ENCODE measurements at regions not wholly inside any gene's neighbourhood (a gene's known extent, or its start where the extent isn't known, plus 50 kb on each side); places are given as distances from the start of the nearest gene placed in this dataset.

DNA sequence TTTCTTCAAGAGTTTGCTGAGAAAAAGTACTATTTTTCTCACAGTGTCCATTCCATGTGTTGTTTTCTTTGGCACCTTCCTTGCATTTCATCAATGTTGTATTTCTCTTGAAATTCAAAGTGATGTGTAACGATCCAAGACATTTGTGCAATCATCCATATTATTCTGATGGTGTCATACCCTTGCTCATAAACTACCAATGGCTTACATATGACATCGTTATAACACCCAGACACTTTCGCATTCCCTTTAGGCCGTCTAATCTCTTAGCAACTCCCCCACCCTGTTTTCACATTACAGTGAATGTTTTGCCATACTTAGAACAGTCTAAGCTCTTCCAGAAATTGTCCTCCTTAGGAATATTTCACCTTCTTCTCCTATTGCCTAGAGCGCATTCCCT lies 1779.0 kb downstream of the PCDH7 start:
- DNase-seq: no peak
- TF ChIP-seq CTCF (IDR thresholded peaks at IDR 0.05) (no peak), POLR2A (IDR thresholded peaks at IDR 0.05) (no peak)
- Histone ChIP-seq H3K9me3 (no peaks in the 10 kb centered on the region), H3K27me3 (no peaks in the 10 kb centered on the region), H3K4me3 (no peak overlapping the region), H3K27ac (no peak overlapping the region), H3K36me3 (ENCODE audit: low read depth, missing control alignments) (no peaks in the 10 kb centered on the region), H3K4me1 (no peaks in the 10 kb centered on the region)
- intact Hi-C loops (cut with DNase I; ENCODE audit: low total_unique reads): no loop called here
- 61 to 67% methylated on average over 5 of the region's 5 CpGs for WGBS, 2 donors

DNA sequence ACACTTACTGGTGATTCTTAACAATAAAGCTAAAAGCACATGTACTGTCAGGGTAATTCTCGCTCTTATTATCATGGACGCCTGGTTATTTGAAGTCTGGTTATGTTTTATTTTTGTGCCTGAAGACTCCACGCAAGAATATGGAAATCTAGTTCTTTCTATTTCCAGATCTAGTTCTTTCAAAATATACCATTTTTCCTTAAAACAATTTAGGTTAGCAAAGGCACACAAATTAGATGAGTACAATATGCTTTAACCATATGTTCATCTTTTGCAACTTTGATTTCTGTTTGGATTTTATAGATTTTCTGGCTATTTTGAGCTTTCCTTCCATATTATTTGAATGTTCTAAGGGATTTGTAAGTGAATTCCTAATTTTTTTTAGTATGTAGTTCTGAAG lies 1783.1 kb downstream of the PCDH7 start:
- no peak for TF ChIP-seq CTCF (IDR thresholded peaks at IDR 0.05)
- TF ChIP-seq POLR2A (IDR thresholded peaks at IDR 0.05): no peak
- Histone ChIP-seq H3K9me3 (no peaks in the 10 kb centered on the region), H3K27ac (no peak overlapping the region), H3K4me3 (no peak overlapping the region), H3K36me3 (ENCODE audit: low read depth, missing control alignments) (no peaks in the 10 kb centered on the region), H3K27me3 (no peaks in the 10 kb centered on the region), H3K4me1 (no peaks in the 10 kb centered on the region)
- no peak for DNase-seq
- whole genome bisulfite sequencing, 2 donors: 92 to 94% methylated on average over 3 of the region's 3 CpGs
- intact Hi-C loops (cut with DNase I; ENCODE audit: low total_unique reads): no loop called here

DNA sequence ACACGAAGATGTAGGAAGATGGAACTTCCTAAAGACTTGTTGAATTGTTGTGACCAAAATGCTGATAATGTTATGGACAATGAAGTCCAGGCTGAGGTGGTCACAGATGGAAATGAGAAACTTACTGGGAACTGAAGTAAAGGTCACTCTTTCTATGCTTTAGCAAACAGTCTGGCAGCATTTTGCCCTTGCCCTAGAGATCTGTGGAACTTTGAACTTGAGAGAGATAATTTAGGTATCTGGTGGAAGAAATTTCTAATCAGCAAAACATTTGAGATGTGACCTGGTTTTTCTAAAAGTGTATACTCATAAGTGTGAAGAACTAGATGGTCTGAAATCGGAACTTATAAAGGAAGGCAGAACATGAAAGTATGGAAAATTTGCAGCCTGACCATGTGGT lies 1785.9 kb downstream of the PCDH7 start:
- no peak for TF ChIP-seq POLR2A (IDR thresholded peaks at IDR 0.05)
- no peak for TF ChIP-seq CTCF (IDR thresholded peaks at IDR 0.05)
- Histone ChIP-seq H3K9me3 (no peaks in the 10 kb centered on the region), H3K4me1 (no peaks in the 10 kb centered on the region), H3K27ac (no peak overlapping the region), H3K4me3 (no peak overlapping the region), H3K27me3 (no peaks in the 10 kb centered on the region), H3K36me3 (ENCODE audit: low read depth, missing control alignments) (no peaks in the 10 kb centered on the region)
- 85 to 86% methylated on average over 2 of the region's 2 CpGs for WGBS, 2 donors
- intact Hi-C loops (cut with DNase I; ENCODE audit: low total_unique reads): no loop called here
- no peak for DNase-seq

DNA sequence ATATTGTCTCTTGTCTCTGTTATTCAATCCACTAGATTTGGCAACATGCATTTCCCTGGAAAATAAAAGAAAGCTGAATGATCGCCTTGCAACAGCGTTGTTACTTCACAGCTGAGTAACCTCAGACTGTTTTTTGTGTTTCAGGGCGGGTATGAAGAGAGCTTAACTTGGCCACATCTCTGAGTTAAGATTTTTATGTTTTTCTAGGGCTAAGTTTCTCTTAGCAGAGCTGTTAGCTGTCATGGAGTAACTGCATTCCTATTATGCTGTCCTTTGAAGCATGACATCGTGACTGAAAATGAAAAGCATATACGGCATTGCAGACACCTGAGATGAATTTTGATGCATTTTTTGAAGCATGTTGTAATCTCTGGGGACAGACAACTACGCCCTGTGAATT lies 1798.9 kb downstream of the PCDH7 start:
- Histone ChIP-seq H3K4me3 (no peak overlapping the region), H3K4me1 (no peaks in the 10 kb centered on the region), H3K9me3 (no peaks in the 10 kb centered on the region), H3K36me3 (ENCODE audit: low read depth, missing control alignments) (no peaks in the 10 kb centered on the region), H3K27ac (no peak overlapping the region), H3K27me3 (no peaks in the 10 kb centered on the region)
- no peak for TF ChIP-seq CTCF (IDR thresholded peaks at IDR 0.05)
- intact Hi-C loops (cut with DNase I; ENCODE audit: low total_unique reads): no loop called here
- DNase-seq: no peak
- 61% methylated on average over 6 of the region's 6 CpGs for WGBS, 2 donors

DNA sequence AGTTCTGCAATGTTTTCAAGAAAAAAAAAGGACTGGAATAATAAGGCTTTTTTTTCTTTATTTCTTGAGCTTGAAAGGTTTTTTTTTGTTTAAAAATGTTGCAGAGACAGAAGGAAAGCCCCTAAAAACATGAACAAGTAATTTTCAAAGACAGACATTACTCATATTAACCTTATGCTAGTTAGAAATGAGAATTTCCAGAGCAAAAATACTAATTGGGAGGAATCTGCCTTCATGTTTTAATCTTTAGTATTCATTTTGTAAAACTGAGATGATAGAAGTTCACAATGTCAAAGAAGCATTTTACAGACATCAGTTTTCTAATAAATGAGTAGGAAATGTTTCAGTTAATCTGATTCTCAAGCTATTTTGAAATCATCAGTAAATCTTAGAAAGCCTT lies 1805.3 kb downstream of the PCDH7 start:
- intact Hi-C loops (cut with DNase I; ENCODE audit: low total_unique reads): no loop called here
- no peaks in the 10 kb centered on the region for H3K36me3 ChIP-seq (ENCODE audit: low read depth, missing control alignments)
- TF ChIP-seq POLR2A (IDR thresholded peaks at IDR 0.05) (no peak), CTCF (IDR thresholded peaks at IDR 0.05) (no peak)

More for the DNA sequence above, 1805.3 kb downstream of the PCDH7 start:
- no peak for DNase-seq
- no peak overlapping the region for H3K27ac ChIP-seq
- H3K4me1 ChIP-seq: no peaks in the 10 kb centered on the region
- H3K27me3 ChIP-seq: no peaks in the 10 kb centered on the region
- H3K4me3 ChIP-seq: no peak overlapping the region
- H3K9me3 ChIP-seq: no peaks in the 10 kb centered on the region
